ENCODE measurements at regions not wholly inside any gene's neighbourhood (a gene's known extent, or its start where the extent isn't known, plus 50 kb on each side); places are given as distances from the start of the nearest gene placed in this dataset.

DNA sequence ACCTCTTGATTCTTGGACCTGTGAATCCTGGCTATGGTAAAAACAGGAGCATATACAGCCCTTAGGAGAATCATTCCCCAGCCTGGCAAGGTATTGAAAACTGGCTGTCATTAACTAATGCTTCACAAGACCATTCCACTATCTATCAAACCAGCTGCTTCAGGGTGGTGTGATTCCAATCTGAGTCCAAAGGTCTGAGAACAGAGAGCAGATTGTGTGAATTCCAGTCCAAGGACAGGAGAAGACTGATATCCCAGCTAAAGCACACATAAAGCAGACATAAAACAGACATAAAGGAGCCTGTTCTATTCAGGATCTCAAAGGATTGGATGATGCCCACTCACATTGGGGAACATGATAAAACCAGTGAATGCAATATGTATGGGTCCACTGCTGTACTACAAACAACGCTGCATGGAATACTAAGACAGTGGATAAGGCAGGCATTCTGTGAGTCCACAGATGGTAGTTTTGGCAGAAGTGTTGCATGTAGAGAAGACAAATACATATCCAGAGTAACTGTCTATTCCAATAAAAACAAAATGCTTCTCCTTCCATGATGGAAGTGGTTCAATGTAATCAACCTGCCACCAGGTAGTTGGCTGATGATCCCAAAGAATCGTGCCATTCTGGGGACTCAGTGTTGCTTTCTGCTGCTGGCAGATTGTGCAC is 363.9 kb downstream of the KCNJ3 start:
- TF ChIP-seq, protein P1, sequence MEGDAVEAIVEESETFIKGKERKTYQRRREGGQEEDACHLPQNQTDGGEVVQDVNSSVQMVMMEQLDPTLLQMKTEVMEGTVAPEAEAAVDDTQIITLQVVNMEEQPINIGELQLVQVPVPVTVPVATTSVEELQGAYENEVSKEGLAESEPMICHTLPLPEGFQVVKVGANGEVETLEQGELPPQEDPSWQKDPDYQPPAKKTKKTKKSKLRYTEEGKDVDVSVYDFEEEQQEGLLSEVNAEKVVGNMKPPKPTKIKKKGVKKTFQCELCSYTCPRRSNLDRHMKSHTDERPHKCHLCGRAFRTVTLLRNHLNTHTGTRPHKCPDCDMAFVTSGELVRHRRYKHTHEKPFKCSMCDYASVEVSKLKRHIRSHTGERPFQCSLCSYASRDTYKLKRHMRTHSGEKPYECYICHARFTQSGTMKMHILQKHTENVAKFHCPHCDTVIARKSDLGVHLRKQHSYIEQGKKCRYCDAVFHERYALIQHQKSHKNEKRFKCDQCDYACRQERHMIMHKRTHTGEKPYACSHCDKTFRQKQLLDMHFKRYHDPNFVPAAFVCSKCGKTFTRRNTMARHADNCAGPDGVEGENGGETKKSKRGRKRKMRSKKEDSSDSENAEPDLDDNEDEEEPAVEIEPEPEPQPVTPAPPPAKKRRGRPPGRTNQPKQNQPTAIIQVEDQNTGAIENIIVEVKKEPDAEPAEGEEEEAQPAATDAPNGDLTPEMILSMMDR (IDR thresholded peaks at IDR 0.05): no peak
- no peak for TF ChIP-seq POLR2A (IDR thresholded peaks at IDR 0.05)

Measured in Peyer's patch (tissue), 4 donors.